ENCODE measurements at regions not wholly inside any gene's neighbourhood (a gene's known extent, or its start where the extent isn't known, plus 50 kb on each side); places are given as distances from the start of the nearest gene placed in this dataset.
A peak's percentile ranks its signal among the peaks of the same experiment; 100 is the strongest.

DNA sequence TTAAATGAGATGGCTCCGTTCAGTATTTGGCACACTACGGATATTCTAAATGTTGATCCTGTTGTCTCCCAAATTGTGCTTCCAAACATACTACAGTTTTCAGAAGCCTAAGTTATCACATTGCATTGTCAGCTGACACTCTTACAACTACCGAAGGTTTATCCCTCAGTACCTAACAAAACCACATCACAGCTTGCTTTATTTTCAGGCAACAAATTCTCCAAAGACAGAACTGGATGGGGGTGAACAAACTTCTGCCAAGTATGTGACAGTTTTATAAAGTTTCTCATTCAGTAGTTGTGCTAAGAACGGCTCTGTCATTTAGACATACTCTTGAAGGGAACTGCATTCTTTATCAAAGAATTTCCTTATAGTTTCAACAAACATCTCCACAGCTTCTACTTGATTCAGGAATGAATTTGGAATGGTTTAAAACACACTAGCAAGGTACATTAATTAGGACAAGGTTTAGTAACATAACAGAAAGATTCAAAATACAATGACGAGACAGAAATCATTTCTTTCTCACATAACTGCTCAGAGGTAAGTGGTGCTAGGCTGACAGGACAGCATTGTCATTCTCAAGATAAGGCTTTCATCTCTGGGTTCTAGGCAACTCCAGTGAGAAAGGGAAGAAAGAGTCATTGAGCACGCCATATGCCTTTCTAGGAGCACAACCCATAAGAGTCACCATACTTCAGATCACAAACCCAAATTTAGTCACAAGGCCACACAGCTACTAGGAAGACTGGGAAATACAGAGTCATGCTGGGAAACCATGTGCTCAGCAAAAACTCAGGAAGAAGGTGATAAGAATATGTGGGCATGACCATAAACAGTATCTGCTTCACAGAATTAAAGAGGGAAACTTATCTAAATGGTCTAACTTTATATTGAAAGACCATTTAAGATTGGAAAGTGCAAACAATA lies 100.7 kb downstream of the DUSP6 start:
- no peaks in the 10 kb centered on the region for H3K9me3 ChIP-seq (ENCODE audit: control insufficient read depth in 4 of 4, insufficient read depth in 3 of 4, low read length in 3 of 4)
- H3K9ac ChIP-seq (ENCODE audit: insufficient read depth in 1 of 2, low read length in 2 of 2): no peak overlapping the region
- no peaks in the 10 kb centered on the region for H3K27me3 ChIP-seq (ENCODE audit: control insufficient read depth in 3 of 3, insufficient read depth in 3 of 3, low read length in 2 of 3)
- peaks cover 0 to 16% (median 10%) of the 10 kb centered on the region in 5 donors for H3K4me1 ChIP-seq (ENCODE audit: control insufficient read depth in 5 of 5, insufficient read depth in 5 of 5, low read length in 5 of 5)
- H3K27ac ChIP-seq (ENCODE audit: low read depth in 1 of 2, low read length in 1 of 2): peak overlapping the region in 1 of 2 donors; percentile 62
- DNase-seq: peak in 1 of 3 donors; percentile 39
- TF ChIP-seq, protein P1, sequence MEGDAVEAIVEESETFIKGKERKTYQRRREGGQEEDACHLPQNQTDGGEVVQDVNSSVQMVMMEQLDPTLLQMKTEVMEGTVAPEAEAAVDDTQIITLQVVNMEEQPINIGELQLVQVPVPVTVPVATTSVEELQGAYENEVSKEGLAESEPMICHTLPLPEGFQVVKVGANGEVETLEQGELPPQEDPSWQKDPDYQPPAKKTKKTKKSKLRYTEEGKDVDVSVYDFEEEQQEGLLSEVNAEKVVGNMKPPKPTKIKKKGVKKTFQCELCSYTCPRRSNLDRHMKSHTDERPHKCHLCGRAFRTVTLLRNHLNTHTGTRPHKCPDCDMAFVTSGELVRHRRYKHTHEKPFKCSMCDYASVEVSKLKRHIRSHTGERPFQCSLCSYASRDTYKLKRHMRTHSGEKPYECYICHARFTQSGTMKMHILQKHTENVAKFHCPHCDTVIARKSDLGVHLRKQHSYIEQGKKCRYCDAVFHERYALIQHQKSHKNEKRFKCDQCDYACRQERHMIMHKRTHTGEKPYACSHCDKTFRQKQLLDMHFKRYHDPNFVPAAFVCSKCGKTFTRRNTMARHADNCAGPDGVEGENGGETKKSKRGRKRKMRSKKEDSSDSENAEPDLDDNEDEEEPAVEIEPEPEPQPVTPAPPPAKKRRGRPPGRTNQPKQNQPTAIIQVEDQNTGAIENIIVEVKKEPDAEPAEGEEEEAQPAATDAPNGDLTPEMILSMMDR (IDR thresholded peaks at IDR 0.05; ENCODE audit: control extremely low read depth, extremely low read depth): no peak
- H3K4me3 ChIP-seq: no peak overlapping the region
- ATAC-seq (ENCODE audit: insufficient read depth, low FRiP score): no peak
- H3K36me3 ChIP-seq (ENCODE audit: control insufficient read depth in 4 of 4, insufficient read depth in 4 of 4, low read length in 4 of 4): no peaks in the 10 kb centered on the region
- WGBS, 2 donors: 54 to 60% methylated on average over 6 of the region's 6 CpGs

DNA sequence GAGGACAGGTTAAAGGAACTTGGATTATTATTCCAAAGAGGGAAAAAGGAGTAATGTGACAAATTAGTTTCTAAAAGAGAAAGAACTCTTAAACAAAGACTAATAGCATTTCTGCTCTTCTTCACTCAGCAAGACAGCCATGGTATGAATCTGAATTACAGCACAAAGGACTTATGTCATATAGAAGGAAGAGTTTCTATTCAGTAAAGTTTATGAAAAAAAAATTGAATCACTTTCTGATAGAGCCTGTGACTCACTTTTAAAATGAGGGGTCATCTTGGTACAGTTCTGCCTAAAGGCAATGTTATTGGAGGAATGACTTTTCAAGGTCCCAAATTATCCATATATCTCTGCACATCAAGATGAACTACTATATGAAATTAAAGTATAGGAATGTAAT lies 101.7 kb downstream of the DUSP6 start:
- no peaks in the 10 kb centered on the region for H3K9me3 ChIP-seq (ENCODE audit: control insufficient read depth in 4 of 4, insufficient read depth in 3 of 4, low read length in 3 of 4)
- DNase-seq (no peak), ATAC-seq (ENCODE audit: insufficient read depth, low FRiP score) (no peak)
- H3K27ac ChIP-seq (ENCODE audit: low read depth in 1 of 2, low read length in 1 of 2): no peak overlapping the region
- H3K27me3 ChIP-seq (ENCODE audit: control insufficient read depth in 3 of 3, insufficient read depth in 3 of 3, low read length in 2 of 3): no peaks in the 10 kb centered on the region
- H3K36me3 ChIP-seq (ENCODE audit: control insufficient read depth in 4 of 4, insufficient read depth in 4 of 4, low read length in 4 of 4): no peaks in the 10 kb centered on the region
- TF ChIP-seq, protein P1 (IDR thresholded peaks at IDR 0.05; ENCODE audit: control extremely low read depth, extremely low read depth): no peak
- no peak overlapping the region for H3K4me3 ChIP-seq
- H3K4me1 ChIP-seq (ENCODE audit: control insufficient read depth in 5 of 5, insufficient read depth in 5 of 5, low read length in 5 of 5): peaks cover 0 to 16% (median 10%) of the 10 kb centered on the region in 5 donors
- no peak overlapping the region for H3K9ac ChIP-seq (ENCODE audit: insufficient read depth in 1 of 2, low read length in 2 of 2)

DNA sequence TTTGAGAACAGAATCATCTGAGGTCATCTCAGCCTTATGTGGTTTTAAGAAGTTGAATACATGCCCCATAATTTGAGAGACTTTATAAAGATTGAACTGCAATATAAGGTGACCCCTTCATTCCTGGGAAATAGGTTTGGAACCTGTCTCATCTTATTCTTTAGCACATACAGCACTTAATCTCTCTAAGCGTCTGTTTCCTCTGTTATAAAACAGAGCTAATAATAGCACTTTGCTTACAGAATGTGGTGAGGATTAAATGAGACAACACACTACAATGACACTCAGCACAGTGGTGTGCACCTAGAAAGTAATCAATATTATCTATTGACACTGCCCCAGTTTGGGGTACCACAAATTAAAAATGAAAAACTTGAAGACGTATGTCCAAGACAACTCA lies 102.1 kb downstream of the DUSP6 start:
- Histone ChIP-seq H3K4me1 (ENCODE audit: control insufficient read depth in 5 of 5, insufficient read depth in 5 of 5, low read length in 5 of 5) (peaks cover 0 to 16% (median 10%) of the 10 kb centered on the region in 5 donors), H3K4me3 (no peak overlapping the region), H3K9ac (ENCODE audit: insufficient read depth in 1 of 2, low read length in 2 of 2) (no peak overlapping the region), H3K27me3 (ENCODE audit: control insufficient read depth in 3 of 3, insufficient read depth in 3 of 3, low read length in 2 of 3) (no peaks in the 10 kb centered on the region), H3K27ac (ENCODE audit: low read depth in 1 of 2, low read length in 1 of 2) (no peak overlapping the region), H3K36me3 (ENCODE audit: control insufficient read depth in 4 of 4, insufficient read depth in 4 of 4, low read length in 4 of 4) (no peaks in the 10 kb centered on the region), H3K9me3 (ENCODE audit: control insufficient read depth in 4 of 4, insufficient read depth in 3 of 4, low read length in 3 of 4) (no peaks in the 10 kb centered on the region)
- TF ChIP-seq, protein P1 (IDR thresholded peaks at IDR 0.05; ENCODE audit: control extremely low read depth, extremely low read depth): no peak
- peak in 1 of 3 donors; percentile 38 for DNase-seq
- WGBS, 2 donors: 57 to 59% methylated on average over 2 of the region's 2 CpGs
- no peak for ATAC-seq (ENCODE audit: insufficient read depth, low FRiP score)

Measured in lung (tissue), 11 donors.